ENCODE measurements at regions not wholly inside any gene's neighbourhood (a gene's known extent, or its start where the extent isn't known, plus 50 kb on each side); places are given as distances from the start of the nearest gene placed in this dataset.

DNA sequence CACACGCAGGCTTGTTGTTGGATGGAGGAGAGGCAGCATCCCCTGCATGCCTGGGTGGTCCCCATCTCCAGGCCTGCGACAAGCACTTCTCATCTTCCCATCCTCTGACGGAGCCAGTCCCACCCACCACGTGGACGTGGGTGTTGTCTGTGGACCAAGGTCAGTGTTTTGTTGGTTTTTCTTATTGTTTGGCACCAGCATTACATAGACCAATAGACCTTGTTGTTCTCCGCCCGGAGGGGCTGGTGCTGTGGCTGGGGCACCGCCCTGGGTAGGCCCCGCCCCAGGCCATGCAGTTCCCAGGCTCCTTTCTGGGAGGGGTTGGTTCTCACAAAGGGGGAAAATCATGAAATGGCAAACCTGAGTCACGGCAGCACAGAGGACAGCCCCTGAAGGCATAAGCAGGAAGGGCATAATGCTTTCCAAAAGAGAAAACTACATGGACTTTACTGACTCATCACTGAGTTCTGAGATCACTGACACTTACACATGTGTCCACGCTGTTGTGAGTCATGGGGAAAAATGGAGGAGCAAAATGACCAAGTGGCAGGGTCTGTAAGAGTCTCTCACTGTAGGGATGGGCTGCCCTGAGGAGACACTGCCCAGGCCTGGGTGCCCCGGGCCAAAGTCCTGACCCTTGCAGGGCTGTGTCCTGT, 90.8 kb downstream of the THBS2 start:
- peak in 1 of 2 donors; percentile 13 for DNase-seq

DNA sequence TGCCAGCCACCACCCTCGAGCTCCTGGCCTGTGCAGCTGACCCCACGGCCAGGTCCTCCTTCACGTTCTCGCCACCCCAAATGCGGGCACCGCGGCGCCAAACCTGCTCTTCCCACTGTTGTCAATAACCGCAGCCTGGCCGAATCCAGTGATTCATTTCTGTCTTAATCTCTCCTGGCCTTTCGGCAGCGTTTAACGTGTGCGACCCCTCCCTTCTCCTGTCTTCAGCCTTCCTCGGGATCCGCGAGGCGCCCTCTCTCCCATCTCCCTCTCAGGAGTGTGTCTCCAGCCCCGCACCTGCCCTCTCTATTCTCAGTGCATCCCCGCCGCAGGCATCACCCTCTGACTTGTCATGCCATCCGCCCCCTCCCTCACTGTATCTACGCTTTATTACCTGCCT, 91.4 kb downstream of the THBS2 start:
- H3K36me3 ChIP-seq, result no peaks in the 10 kb centered on the region
- H3K4me3 ChIP-seq, result no peak overlapping the region
- H3K27me3 ChIP-seq, result no peaks in the 10 kb centered on the region
- intact Hi-C loops (cut with DNase I; ENCODE audit: low total_unique reads), result no loop called here
- WGBS, 5 donors, result 90 to 93% (median 91%) methylated on average over 23 of the region's 23 CpGs
- H3K9me3 ChIP-seq, result no peaks in the 10 kb centered on the region
- H3K4me1 ChIP-seq, result peaks cover 0 to 17% (median 7%) of the 10 kb centered on the region in 4 donors
- peak in 1 of 2 donors; percentile 22 for DNase-seq
- H3K27ac ChIP-seq, result no peak overlapping the region
- TF ChIP-seq EP300 (IDR thresholded peaks at IDR 0.05) (no peak), POLR2A (IDR thresholded peaks at IDR 0.05) (no peak), POLR2AphosphoS5 (IDR thresholded peaks at IDR 0.05) (no peak)
- TF ChIP-seq, protein P1, sequence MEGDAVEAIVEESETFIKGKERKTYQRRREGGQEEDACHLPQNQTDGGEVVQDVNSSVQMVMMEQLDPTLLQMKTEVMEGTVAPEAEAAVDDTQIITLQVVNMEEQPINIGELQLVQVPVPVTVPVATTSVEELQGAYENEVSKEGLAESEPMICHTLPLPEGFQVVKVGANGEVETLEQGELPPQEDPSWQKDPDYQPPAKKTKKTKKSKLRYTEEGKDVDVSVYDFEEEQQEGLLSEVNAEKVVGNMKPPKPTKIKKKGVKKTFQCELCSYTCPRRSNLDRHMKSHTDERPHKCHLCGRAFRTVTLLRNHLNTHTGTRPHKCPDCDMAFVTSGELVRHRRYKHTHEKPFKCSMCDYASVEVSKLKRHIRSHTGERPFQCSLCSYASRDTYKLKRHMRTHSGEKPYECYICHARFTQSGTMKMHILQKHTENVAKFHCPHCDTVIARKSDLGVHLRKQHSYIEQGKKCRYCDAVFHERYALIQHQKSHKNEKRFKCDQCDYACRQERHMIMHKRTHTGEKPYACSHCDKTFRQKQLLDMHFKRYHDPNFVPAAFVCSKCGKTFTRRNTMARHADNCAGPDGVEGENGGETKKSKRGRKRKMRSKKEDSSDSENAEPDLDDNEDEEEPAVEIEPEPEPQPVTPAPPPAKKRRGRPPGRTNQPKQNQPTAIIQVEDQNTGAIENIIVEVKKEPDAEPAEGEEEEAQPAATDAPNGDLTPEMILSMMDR (IDR thresholded peaks at IDR 0.05), result no peak

More for the DNA sequence above, 90.8 kb downstream of the THBS2 start:
- Histone ChIP-seq H3K27ac (peak overlapping the region in 4 of 5 donors; percentile 21 to 44 (median 30)), H3K27me3 (no peaks in the 10 kb centered on the region), H3K4me3 (no peak overlapping the region), H3K36me3 (no peaks in the 10 kb centered on the region), H3K9me3 (no peaks in the 10 kb centered on the region), H3K4me1 (peaks cover 0 to 13% (median 5%) of the 10 kb centered on the region in 4 donors)
- TF ChIP-seq EP300 (IDR thresholded peaks at IDR 0.05) (no peak), POLR2AphosphoS5 (IDR thresholded peaks at IDR 0.05) (peak in 2 of 3 donors; percentile 18 to 28)
- intact Hi-C loops (cut with DNase I; ENCODE audit: low total_unique reads), result no loop called here
- 60 to 69% (median 63%) methylated on average over 12 of the region's 12 CpGs for WGBS, 5 donors

DNA sequence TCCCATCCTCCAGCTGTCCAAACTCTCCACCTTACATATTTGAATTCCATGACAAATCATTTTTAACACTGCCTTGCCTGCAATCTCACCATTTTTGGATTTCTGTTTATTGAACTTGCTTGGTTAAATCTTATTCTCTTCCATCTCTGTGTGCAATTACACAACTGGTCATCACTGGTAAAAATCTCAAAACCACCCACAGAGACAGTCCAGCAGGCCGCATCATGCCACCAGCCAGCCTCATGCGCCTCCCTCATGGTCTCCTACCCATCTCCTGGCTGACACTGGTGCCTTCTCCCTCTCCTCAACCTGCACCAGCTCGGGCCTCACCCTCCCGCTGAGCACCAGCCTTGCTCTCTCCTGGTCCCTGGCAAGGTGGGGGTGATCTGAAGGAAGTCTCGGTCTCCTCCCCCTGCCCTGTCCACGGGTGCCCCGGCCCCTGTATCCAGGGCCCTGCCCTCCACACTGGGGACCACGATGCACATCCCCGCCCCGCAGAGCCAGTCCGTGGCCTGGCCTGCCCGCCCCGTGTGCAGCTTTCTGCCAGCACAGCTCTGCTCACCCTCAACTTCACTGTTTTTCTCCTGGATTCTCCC, 92.0 kb downstream of the THBS2 start:
- no peaks in the 10 kb centered on the region for H3K36me3 ChIP-seq
- H3K27ac ChIP-seq, result no peak overlapping the region
- DNase-seq, result no peak
- WGBS, 5 donors, result 84 to 89% (median 86%) methylated on average over 13 of the region's 13 CpGs
- H3K4me3 ChIP-seq, result no peak overlapping the region
- H3K9me3 ChIP-seq, result no peaks in the 10 kb centered on the region
- H3K4me1 ChIP-seq, result peaks cover 0 to 17% (median 7%) of the 10 kb centered on the region in 4 donors
- no peaks in the 10 kb centered on the region for H3K27me3 ChIP-seq
- intact Hi-C loops (cut with DNase I; ENCODE audit: low total_unique reads), result no loop called here
- TF ChIP-seq EP300 (IDR thresholded peaks at IDR 0.05) (no peak), POLR2A (IDR thresholded peaks at IDR 0.05) (no peak)

DNA sequence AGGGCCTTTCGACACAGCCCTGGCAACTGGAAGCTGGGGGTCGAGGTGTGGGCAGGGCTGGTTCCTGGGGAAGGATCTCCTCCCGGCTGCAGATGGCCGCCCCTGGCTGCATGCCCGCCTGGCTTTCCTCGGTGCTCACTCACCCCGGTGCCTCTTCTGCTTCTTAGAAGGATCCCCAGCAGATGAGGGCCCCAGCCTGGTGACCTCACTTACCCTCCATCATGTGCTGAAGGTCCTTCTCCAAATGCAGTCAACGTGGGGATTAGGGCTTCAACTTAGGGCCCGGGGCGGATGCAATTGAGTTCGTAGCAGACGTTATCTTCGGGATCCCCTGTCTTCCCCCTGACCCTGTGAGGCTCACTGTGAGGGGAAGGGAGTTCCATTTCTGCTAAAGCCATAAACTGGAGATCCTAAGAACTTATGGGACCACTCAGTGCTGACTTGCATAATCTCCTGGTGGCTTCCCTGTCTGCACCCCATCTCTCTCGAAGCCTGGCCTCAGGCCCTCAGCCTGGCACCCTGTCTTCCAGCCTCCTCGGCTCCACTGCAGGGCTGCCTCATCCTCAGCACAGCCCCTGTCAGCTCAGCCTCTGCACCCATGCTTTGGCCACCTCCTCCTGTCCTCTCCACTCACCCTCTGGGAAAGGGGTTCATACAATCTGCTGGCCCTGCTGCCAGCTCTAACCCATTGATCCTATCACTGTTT, 92.6 kb downstream of the THBS2 start:
- Histone ChIP-seq H3K9me3 (no peaks in the 10 kb centered on the region), H3K4me3 (no peak overlapping the region), H3K4me1 (peaks cover 0 to 17% (median 7%) of the 10 kb centered on the region in 4 donors), H3K27me3 (no peaks in the 10 kb centered on the region), H3K27ac (no peak overlapping the region), H3K36me3 (no peaks in the 10 kb centered on the region)
- intact Hi-C loops (cut with DNase I; ENCODE audit: low total_unique reads), result no loop called here
- WGBS, 5 donors, result 82 to 88% (median 85%) methylated on average over 8 to 15 of the region's 15 CpGs
- TF ChIP-seq, protein P1 (IDR thresholded peaks at IDR 0.05), result no peak
- DNase-seq, result no peak

DNA sequence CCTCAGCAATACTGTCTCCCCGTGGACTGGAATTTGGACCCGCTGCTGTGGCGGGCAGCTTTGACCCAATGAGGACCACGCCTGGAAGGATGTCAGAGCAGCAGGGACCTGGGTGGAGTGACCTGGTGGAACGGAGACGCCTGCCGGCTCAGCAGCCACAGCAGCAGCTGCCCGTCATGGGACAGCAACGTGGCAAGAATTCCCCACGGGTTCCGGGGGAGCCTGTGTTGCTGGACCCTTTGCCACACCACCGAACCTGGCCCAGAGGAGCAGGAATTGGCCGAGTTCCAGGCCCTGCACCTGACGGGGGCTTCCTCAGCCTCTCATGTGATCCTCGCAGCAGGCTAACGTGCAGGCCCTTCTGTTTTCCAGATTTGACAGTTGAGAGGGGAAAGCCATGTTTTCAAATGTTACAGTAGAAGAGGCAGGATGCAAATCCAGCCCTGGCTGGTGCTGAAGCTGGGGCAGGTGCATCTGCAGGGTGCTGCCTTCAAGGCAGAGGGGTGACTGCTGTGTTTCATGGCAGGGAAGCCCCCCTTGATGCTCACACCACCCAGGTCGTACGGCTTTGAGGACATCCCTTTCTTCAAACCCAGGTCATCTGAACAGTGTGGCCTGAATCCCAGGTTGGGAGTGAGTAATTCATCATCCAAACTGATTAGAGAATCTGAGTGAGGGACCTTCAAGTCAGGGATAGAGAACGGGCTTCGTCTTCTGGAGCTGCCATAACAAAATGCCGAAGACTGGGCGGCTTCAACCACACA, 93.4 kb downstream of the THBS2 start:
- H3K9me3 ChIP-seq, result no peaks in the 10 kb centered on the region
- no peak overlapping the region for H3K4me3 ChIP-seq
- TF ChIP-seq POLR2AphosphoS5 (IDR thresholded peaks at IDR 0.05), result no peak
- no peak for TF ChIP-seq EP300 (IDR thresholded peaks at IDR 0.05)
- no peak for TF ChIP-seq POLR2A (IDR thresholded peaks at IDR 0.05)
- TF ChIP-seq, protein P1 (IDR thresholded peaks at IDR 0.05), result no peak
- H3K27me3 ChIP-seq, result no peaks in the 10 kb centered on the region
- intact Hi-C loops (cut with DNase I; ENCODE audit: low total_unique reads), result no loop called here
- no peak overlapping the region for H3K27ac ChIP-seq
- H3K36me3 ChIP-seq, result no peaks in the 10 kb centered on the region
- 83 to 90% (median 88%) methylated on average over 21 to 22 of the region's 22 CpGs for whole genome bisulfite sequencing, 5 donors
- H3K4me1 ChIP-seq, result peaks cover 0 to 17% (median 7%) of the 10 kb centered on the region in 4 donors
- DNase-seq, result no peak

Measured in stomach (tissue), 8 donors.